ENCODE measurements at regions not wholly inside any gene's neighbourhood (a gene's known extent, or its start where the extent isn't known, plus 50 kb on each side); places are given as distances from the start of the nearest gene placed in this dataset.

DNA sequence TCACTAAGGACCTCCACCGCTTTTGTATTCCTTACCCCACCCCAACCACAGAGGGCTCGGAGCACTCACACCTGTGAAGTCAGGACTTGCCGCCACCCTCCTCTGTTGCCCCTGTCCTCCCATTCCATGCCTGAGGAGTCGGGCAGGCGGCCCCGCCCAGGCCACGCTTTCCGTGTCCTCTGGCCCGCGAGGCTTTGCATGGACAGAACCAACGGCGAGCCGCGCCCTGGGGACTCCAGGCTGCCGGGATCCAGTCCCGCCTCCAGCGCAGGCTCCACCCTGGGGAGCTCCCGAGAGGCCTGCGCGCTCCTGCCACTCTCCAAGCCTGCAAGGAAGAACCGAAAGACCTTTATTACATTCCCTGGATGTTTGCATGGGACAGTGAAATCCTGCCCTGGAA is 366.4 kb upstream of the POM121L12 start (continued):
- TF ChIP-seq, protein P1, sequence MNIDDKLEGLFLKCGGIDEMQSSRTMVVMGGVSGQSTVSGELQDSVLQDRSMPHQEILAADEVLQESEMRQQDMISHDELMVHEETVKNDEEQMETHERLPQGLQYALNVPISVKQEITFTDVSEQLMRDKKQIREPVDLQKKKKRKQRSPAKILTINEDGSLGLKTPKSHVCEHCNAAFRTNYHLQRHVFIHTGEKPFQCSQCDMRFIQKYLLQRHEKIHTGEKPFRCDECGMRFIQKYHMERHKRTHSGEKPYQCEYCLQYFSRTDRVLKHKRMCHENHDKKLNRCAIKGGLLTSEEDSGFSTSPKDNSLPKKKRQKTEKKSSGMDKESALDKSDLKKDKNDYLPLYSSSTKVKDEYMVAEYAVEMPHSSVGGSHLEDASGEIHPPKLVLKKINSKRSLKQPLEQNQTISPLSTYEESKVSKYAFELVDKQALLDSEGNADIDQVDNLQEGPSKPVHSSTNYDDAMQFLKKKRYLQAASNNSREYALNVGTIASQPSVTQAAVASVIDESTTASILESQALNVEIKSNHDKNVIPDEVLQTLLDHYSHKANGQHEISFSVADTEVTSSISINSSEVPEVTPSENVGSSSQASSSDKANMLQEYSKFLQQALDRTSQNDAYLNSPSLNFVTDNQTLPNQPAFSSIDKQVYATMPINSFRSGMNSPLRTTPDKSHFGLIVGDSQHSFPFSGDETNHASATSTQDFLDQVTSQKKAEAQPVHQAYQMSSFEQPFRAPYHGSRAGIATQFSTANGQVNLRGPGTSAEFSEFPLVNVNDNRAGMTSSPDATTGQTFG (tag by site-specific recombination; IDR thresholded peaks at IDR 0.05; ENCODE audit: borderline replicate concordance), result no peak

DNA sequence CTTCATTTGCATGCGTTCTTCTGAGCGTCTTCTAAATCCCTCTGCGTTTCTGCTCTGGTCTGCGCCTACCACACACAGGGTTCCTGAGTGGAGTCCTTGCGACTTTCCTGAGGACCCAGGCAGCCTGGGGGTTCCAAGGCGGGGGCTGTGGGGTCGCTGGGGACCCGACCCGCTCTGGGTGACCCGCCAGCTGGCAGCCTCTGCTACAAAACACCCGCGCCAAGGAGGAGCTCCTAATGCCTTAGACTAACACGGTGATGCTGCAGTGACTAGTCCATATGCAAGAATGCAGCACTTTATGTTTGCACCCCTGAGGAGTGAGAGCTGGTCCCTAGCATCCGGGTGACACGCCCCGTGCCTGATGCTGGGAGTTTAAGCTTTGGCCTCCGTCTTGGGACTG is 367.0 kb upstream of the POM121L12 start:
- Histone ChIP-seq H3K4me3 (ENCODE audit: low read depth, low read length) (no peak overlapping the region), H3K36me3 (ENCODE audit: control insufficient read depth in 2 of 2, insufficient read depth in 1 of 2, low read length in 2 of 2) (no peaks in the 10 kb centered on the region), H3K4me1 (ENCODE audit: control insufficient read depth, insufficient read depth, low read length) (no peaks in the 10 kb centered on the region), H3K9me3 (ENCODE audit: control insufficient read depth, insufficient read depth, low read depth, low read length) (no peaks in the 10 kb centered on the region), H3K27ac (ENCODE audit: extremely low read depth, low read depth, low read length) (no peak overlapping the region)
- CTCF ChIA-PET, result no interaction called here
- POLR2A ChIA-PET, result no interaction called here
- TF ChIP-seq, protein P1 (tag by site-specific recombination; IDR thresholded peaks at IDR 0.05; ENCODE audit: borderline replicate concordance), result no peak
- no peak for TF ChIP-seq MYNN (tag by site-specific recombination; IDR thresholded peaks at IDR 0.05; ENCODE audit: borderline replicate concordance)
- TF ChIP-seq, protein P2, sequence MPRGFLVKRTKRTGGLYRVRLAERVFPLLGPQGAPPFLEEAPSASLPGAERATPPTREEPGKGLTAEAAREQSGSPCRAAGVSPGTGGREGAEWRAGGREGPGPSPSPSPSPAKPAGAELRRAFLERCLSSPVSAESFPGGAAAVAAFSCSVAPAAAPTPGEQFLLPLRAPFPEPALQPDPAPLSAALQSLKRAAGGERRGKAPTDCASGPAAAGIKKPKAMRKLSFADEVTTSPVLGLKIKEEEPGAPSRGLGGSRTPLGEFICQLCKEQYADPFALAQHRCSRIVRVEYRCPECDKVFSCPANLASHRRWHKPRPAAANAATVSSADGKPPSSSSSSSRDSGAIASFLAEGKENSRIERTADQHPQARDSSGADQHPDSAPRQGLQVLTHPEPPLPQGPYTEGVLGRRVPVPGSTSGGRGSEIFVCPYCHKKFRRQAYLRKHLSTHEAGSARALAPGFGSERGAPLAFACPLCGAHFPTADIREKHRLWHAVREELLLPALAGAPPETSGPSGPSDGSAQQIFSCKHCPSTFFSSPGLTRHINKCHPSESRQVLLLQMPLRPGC (tag by site-specific recombination; IDR thresholded peaks at IDR 0.05), result no peak
- no peak for TF ChIP-seq KLF9 (tag by site-specific recombination; IDR thresholded peaks at IDR 0.05; ENCODE audit: low read depth)
- TF ChIP-seq ZNF785 (tag by site-specific recombination; IDR thresholded peaks at IDR 0.05), result no peak

DNA sequence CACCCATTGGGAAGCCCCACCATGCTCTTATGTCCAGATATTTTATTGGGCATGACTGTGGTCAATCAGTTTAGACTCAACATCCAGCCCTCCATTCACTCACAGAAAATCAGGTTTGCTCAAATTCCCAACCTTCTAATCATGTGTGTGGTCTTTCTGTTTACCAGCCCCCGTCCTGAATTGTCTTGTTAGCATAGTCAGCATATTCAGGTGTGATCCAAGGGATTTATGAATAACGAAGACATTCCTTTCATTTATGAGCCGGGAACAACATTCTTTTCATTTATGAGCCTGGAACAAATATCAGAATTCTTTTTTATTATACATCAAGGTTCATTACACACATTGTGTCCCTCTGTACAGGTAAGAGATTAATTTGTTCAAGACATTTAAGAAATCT is 376.3 kb upstream of the POM121L12 start:
- Histone ChIP-seq H3K4me1 (ENCODE audit: control insufficient read depth, insufficient read depth, low read length) (no peaks in the 10 kb centered on the region), H3K36me3 (ENCODE audit: control insufficient read depth in 2 of 2, insufficient read depth in 1 of 2, low read length in 2 of 2) (no peaks in the 10 kb centered on the region), H3K27ac (ENCODE audit: extremely low read depth, low read depth, low read length) (no peak overlapping the region), H3K9me3 (ENCODE audit: control insufficient read depth, insufficient read depth, low read depth, low read length) (no peaks in the 10 kb centered on the region), H3K4me3 (ENCODE audit: low read depth, low read length) (no peak overlapping the region)
- no peak for TF ChIP-seq GLIS2 (tag by site-specific recombination; IDR thresholded peaks at IDR 0.05)
- TF ChIP-seq MYNN (tag by site-specific recombination; IDR thresholded peaks at IDR 0.05; ENCODE audit: borderline replicate concordance), result no peak
- no peak for TF ChIP-seq ZNF133 (tag by site-specific recombination; IDR thresholded peaks at IDR 0.05)
- TF ChIP-seq YY1 (tag by site-specific recombination; IDR thresholded peaks at IDR 0.05), result no peak
- TF ChIP-seq BCL11A (tag by site-specific recombination; IDR thresholded peaks at IDR 0.05; ENCODE audit: low read depth), result no peak
- no peak for TF ChIP-seq ZNF266 (tag by site-specific recombination; IDR thresholded peaks at IDR 0.05; ENCODE audit: low read depth)
- no peak for TF ChIP-seq ZNF335 (tag by site-specific recombination; conservative IDR thresholded peaks at IDR 0.05)
- no peak for TF ChIP-seq SCRT1 (tag by site-specific recombination; IDR thresholded peaks at IDR 0.05; ENCODE audit: borderline replicate concordance)
- CTCF ChIA-PET, result no interaction called here
- POLR2A ChIA-PET, result no interaction called here

DNA sequence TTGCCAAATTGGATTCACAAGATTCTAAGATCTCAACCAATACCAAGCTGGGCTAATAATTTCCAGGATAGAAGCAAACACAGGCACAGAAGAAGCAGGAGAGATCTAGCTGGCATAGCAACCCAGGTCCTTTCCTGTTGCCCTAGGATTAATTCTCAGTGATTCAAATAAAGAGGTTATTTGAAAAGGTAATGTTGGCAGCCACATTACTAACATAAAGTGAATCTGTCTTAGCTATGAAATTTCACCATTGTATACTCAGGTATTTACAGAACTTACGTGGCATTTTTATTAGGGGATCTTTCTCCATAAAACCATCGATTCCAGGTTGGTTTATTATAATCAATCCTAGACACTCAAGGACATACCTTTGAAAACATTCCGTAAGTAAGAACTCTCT is 379.3 kb upstream of the POM121L12 start:
- POLR2A ChIA-PET, result no interaction called here
- H3K4me1 ChIP-seq (ENCODE audit: control insufficient read depth, insufficient read depth, low read length), result no peaks in the 10 kb centered on the region
- no peaks in the 10 kb centered on the region for H3K9me3 ChIP-seq (ENCODE audit: control insufficient read depth, insufficient read depth, low read depth, low read length)
- CTCF ChIA-PET, result no interaction called here
- H3K4me3 ChIP-seq (ENCODE audit: low read depth, low read length), result no peak overlapping the region
- H3K27ac ChIP-seq (ENCODE audit: extremely low read depth, low read depth, low read length), result no peak overlapping the region
- H3K36me3 ChIP-seq (ENCODE audit: control insufficient read depth in 2 of 2, insufficient read depth in 1 of 2, low read length in 2 of 2), result no peaks in the 10 kb centered on the region
- TF ChIP-seq GLIS1 (tag by site-specific recombination; IDR thresholded peaks at IDR 0.05) (no peak), ZFP41 (tag by site-specific recombination; IDR thresholded peaks at IDR 0.05; ENCODE audit: borderline replicate concordance) (no peak), ZNF660 (tag by site-specific recombination; IDR thresholded peaks at IDR 0.05) (no peak), ZNF791 (tag by site-specific recombination; IDR thresholded peaks at IDR 0.05) (no peak), TRIM28 (IDR thresholded peaks at IDR 0.05; ENCODE audit: borderline replicate concordance, low read length) (no peak), SALL2 (tag by site-specific recombination; IDR thresholded peaks at IDR 0.05; ENCODE audit: borderline replicate concordance) (no peak), ZNF423 (tag by site-specific recombination; IDR thresholded peaks at IDR 0.05) (no peak), ZNF670 (tag by site-specific recombination; IDR thresholded peaks at IDR 0.05; ENCODE audit: low read depth) (no peak)
- TF ChIP-seq, protein P3, sequence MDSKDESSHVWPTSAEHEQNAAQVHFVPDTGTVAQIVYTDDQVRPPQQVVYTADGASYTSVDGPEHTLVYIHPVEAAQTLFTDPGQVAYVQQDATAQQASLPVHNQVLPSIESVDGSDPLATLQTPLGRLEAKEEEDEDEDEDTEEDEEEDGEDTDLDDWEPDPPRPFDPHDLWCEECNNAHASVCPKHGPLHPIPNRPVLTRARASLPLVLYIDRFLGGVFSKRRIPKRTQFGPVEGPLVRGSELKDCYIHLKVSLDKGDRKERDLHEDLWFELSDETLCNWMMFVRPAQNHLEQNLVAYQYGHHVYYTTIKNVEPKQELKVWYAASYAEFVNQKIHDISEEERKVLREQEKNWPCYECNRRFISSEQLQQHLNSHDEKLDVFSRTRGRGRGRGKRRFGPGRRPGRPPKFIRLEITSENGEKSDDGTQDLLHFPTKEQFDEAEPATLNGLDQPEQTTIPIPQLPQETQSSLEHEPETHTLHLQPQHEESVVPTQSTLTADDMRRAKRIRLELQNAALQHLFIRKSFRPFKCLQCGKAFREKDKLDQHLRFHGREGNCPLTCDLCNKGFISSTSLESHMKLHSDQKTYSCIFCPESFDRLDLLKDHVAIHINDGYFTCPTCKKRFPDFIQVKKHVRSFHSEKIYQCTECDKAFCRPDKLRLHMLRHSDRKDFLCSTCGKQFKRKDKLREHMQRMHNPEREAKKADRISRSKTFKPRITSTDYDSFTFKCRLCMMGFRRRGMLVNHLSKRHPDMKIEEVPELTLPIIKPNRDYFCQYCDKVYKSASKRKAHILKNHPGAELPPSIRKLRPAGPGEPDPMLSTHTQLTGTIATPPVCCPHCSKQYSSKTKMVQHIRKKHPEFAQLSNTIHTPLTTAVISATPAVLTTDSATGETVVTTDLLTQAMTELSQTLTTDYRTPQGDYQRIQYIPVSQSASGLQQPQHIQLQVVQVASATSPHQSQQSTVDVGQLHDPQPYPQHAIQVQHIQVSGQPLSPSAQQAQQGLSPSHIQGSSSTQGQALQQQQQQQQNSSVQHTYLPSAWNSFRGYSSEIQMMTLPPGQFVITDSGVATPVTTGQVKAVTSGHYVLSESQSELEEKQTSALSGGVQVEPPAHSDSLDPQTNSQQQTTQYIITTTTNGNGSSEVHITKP (tag by site-specific recombination; IDR thresholded peaks at IDR 0.05), result no peak

Data from HEK293 (cell line).